COR-L47 (cell line): ENCODE measurements at regions not wholly inside any gene's neighbourhood (a gene's known extent, or its start where the extent isn't known, plus 50 kb on each side); places are given as distances from the start of the nearest gene placed in this dataset.

Experiments
- DNase-seq: peaks from one replicate; lab custom pipeline; 2025; lab: John Stamatoyannopoulos, UW

DNA sequence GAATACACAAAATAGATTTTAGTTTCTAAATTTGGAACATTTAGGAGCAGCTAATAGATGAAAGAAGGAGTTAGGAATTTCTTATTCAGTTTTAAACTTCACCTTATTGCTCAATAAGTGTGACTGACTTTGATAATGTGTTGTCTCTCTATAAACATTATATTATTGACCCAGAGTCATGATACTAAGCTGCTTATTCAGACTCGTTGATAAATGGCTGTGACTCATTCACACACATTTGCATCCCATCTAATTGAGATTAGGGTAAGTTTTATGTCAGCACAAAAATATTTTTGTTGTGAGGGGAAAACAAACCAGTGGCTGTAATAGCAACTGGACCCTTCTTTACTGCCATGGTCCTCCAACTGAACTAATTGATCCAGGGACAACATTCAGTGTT, 137.6 kb downstream of the GOLIM4 start:
- DNase-seq: no peak

DNA sequence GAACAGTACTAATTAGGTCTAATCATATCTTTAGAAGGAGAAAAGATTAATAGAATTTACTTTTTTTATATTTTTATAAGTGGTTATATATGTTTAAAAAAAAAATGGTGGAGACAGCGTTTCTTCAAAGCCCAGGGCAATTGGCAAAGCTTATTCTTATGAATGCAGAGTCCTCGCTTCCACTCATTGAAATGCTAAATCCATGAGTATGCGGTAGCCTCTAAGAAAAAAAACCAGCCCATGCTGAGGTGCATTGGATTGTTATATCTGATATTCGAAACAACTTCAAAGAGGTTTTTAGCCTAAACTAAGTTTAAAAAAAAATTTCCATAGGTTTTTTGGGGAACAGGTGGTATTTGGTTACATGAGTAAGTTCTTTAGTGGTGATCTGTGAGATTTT, 142.8 kb downstream of the GOLIM4 start:
- no peak for DNase-seq

DNA sequence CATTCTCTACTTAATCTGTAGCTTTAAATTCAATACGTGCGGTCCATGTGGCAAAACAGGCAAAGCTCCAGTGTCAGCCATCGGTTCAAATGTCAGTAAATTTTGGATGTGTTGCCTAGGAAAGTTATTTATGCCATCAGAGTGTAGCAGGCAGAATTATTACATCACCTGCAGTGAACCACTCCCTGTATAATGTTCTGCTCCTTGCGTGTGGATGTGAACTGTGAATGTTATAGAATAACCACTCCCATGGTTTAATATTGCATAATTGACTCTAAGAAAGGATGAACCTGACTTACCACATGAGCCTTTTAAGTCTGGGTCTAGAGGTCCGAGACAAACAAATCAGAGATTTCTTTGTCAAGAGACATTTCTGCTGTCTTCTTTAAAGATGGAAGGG, 145.5 kb downstream of the GOLIM4 start:
- no peak for DNase-seq

DNA sequence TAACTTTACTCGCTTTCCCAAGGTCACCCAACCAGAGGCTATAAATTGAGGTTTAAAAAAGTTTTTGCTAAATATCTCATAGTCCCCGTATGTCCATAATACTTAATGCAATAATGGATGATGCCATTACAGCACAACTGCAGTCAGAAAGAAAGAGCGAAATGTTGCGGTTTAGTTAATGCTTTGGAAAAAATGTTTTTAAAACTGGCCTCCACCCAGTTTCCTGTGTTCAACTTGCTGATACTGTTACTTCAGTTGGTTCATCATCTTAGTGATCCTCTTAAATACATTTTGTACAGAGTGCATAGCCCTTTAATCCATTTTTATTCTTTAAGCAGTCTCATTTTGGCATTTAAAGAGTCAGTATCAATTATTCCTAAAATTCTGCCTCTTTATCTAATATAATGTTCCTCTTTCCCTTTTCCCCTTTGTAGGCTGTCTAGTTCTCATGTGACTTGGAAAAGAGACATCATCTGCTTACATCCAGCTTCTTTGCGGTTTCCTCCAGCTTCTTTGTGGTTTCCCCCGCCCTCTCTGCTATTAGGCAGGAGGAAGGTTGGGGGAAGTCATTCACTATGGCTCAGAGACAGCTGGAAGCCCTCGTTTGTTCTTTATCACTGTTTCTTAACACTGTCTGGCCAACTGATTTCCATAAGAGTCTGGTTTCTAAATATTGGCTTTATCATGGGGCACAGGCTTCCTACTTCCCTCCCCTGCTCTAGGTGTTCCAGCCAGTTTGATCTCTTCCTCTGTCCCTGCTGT, 154.3 kb downstream of the GOLIM4 start:
- no peak for DNase-seq

DNA sequence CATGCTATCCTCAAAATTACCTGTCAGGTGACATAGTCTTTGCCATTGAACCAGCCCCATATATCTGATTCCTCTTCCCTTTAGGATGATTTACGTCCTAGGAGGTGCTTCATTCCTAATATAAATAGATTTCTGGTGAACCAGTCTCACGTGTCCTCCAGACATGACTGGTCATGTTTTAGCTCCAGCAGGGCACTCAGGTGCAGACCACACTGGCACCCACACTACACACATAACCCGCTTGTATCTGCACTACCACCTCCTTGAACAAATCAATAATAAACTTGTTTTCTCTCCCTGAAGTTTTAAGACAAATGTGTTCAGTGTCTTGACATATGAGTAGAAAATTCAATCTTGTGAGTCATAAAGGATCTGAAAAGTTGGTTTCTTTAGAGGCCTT, 155.5 kb downstream of the GOLIM4 start:
- no peak for DNase-seq

DNA sequence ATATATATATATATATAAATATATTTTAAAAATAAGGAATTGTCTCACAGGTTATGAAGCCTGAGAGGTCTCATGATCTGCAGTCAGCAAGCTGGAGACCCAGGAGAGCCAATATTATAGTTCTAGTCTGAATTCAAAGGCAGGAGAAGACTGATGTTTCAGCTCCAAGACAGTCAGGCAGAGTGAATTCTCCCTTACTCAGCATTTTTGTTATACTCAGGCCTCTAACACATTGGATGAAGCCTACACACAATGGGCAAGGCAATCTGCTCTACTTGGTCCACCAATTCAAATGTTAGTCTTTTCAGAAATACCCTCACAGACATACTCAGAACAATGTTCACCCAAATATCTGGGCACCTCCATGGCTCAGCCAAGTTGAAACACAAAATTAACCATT, 157.2 kb downstream of the GOLIM4 start:
- no peak for DNase-seq

DNA sequence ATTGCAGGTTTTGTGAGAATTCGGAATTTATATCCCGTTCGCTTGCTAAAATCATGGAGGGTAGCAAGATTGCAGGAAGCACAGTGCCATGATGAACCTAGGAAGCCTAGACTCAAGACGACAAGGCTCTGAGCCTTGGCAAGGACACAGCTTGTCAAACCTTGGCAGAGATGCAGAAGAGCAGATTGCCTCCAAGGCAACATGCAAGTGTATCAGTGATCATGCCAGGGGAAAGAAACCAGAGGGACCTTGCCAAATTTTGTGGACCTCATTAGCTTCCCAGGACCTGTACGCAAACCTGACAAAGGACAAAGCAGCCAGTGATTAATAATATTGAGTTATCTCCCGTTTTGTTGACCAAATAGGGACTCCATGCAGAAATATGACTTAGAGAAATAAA, 159.7 kb downstream of the GOLIM4 start:
- peak; percentile 21 for DNase-seq

DNA sequence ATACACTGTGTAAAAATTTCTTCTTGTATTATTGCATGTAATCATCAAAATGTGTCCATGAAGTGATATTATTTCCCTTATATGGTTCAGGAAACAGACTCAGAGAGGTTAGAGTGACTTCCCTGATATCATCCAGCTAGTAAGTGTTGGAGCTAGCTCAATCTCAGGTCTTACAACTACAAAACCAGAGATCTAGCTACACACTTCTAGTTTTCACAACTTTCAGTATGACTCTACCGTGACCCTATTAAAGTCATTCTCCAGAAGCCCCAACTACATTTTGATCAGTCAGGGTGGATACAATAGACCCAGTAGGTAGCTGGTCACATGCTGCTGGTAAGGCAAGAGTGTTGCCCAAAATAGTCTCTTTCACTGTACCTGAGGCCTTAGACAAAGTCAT, 165.3 kb downstream of the GOLIM4 start:
- no peak for DNase-seq

DNA sequence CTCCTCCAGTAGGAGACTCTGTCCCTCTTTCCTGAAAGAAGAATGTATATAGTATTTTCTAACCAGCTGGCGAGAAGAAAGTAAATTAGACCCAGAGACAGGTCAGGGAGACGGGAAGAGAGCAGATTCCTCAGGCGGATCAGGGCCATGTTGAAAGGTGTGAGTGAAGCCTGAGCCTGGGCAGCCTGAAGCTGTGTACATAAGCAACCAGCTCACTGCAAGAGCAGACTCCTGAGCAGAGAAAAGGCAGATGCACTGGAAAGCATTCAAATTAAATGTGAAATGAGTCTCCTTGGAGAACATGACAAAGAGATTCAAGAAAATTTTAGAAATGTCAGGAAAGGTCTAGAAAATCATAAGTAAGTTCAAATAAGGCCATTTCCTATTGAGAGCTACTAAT, 165.8 kb downstream of the GOLIM4 start:
- no peak for DNase-seq

DNA sequence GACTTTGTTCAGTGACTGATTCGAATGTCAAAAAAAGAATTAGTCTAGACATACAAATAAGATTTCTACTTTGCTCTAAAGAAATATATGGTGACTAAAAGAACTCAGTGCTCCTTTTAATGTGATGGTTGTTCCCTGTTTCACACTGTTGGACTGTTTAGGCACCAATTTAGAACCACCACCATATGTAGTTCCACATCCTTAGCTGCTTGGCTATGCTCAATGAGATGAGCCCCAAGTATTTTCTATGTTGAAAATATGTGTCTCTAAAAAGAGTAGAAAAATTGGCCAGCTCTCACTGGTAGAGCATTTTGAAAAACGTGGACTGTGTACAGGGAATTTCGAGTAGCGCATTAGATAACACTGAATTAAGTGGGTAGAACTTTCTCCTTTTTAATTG, 167.3 kb downstream of the GOLIM4 start:
- DNase-seq: no peak

DNA sequence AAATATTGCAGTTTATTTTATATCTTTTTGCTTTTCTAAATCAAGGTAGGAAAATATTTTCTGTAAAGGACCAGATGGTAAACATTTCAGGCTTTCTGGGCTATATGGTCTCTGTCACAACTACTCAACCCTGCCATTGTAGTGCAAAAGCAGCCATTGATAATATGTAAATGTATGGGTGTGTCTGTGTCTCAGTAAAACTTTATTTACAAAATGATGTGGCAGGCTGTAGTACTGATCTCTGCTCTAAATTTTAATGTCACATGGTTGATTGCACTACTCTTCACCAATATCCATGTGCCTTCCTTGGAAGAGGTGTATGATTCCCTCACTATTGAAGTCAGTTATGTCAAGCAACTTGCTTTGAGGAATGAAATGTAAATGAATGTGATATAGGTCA, 175.0 kb downstream of the GOLIM4 start:
- no peak for DNase-seq

DNA sequence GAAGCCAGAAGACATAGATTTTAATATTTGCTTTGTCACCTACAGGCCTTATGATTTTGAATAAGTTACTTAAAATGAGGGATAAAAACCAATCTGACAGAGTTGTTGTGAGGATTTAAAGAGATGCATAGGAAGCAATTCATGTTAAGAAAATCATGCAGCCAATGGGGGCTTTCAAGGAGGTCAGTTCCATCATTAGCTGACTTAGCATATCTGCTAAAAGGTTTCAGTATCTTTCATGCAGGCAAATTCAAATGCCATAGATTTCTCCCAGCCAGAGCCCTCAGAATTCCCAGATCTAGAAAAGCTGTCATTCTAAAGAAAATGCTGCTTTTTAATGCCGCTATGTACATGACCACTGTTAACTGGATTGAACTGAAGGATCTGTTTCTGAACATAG, 176.1 kb downstream of the GOLIM4 start:
- no peak for DNase-seq

DNA sequence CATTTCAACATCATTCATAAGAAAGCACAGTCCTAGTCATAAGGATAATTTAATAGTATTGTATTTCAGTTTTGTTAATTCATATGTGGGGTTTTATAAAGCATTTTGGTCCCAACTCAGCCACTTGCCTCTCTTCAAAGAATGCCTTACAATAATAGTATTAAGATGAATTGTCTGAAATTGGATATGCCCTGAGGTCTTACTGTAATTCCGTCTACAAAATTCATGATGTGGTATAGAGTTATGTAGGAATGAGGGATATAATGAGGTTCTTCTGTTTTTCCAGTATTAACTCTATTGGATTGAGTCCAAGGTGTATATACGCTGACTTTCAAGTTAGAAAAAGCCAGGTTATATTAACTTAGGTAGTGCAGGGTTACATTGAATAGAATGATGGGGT, 177.0 kb downstream of the GOLIM4 start:
- no peak for DNase-seq

DNA sequence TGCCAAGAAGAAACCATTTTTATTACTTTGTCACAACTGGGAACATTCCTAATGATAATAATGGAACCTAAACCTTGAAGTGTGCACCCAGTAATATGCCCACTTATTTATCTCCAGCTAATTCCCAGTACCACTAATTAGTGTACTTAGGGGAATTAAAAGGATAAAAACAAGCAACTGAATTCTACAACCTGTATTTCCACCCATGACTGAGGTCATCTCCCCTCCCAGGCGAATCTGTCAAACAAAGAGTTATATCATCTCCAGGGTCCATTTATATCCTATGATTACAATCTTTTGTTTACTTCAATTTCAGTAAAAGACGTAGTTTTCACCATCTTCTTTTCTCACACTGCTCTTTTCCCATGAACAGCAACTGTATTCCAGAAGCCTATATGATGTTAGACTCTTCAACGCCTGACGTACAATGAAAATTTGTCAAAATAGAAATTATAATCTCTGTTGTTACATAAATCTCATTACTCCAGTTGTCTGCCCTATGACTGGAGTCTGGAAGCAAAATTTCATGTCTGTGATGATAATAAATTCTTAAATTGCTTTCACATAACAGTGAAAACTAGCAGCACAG, 177.6 kb downstream of the GOLIM4 start:
- DNase-seq: peak; percentile 4

DNA sequence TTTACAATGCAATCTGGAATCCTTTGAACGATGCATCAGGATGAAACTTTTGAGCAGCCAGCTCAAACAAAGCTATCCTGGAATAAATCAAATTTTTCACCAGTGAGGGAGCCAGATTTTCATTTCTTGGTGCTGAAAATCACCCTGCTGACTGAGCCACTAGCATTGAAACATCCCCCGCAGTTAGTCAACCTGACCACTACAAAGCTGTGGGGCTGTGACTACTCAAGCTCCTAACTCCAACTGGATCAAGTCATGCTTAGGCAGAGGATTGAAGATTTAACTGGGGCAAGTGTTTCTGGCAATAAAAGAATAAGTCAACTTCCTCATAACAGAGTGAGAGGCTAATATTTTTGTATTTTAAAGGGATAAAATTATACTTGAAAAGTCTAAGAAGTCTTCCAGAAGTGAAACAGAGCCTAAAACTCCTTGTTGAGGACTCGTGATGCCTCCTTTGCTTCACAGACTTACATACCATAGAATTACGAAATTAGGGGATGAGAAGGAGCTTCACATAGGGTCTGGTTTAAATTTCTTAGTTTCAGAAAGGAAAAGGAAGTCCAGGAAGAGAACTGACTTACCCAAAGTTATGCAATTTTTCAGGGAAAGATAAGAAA, 177.8 kb downstream of the SERPINI1 start:
- DNase-seq: peak; percentile 28

DNA sequence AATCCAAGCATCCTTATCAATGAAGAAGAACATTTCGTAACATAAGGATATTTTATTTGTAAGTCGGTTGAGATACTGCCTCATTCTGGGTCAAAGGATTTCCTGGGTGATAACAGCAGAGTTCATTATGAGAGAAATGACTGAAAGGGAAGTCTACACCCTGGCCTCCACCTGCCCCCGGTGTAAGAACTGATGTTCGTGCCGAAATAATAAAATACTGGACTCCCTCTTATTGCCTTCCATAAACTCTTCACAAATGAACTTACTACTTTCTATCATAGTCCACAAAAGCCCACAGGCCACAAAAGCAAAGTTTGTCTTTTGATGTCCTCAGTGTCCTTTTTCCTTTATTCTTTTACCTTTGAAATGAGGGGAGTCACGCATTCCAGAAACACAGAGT, 174.4 kb downstream of the SERPINI1 start:
- DNase-seq: no peak

DNA sequence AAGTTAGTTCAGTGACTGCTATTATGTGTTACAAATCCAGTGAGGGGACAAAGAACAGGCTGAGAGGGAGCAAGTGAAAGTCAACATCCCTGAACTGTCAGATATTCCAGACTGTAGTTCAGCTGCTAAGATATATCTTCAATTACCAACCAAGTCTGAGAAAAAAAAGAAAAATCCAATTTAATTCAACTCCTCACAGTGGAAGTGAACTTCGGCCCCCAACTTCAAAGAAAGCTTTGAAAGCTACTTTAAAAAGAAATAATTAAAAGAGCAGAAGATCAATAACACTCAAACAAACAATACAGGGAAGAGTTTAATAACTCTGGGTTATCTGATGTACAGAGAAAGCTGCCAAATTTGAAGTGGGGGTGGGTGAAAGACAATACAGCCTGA, 174.0 kb downstream of the SERPINI1 start:
- DNase-seq: no peak

DNA sequence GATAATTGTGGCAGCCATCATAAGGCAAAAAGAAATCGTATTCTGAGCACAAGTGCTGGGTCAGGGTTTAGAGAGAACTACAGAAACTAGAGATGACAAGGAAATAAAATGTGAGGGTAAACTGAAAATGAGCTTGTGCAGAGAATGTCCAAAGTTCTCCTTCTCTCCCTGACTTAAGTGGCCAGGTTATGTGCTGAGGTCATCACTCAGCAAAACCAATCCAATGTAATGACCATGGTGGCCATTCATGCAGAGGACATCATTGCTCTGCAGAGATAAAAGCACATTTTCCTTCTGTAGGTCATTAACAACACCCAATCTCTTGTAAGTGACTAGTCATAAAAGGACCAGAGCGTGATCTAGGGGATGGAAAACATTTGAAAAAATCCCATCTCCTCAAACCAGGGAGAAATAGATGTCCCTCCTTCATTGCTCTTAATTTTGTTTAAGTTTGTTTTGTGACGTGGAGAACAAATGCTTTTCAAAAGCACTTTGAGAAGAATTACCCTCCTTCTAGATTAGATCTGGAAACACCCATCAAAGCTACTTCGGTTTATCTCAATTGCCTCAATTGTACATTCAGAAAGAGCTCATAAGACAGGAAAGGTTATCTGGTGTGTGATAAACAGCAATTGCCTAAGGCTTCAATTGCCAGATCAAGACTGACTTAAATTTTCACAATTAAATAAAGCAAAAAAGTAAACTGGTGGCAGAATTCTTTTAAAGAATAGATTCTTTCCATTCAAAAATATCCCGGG, 173.4 kb downstream of the SERPINI1 start:
- no peak for DNase-seq

DNA sequence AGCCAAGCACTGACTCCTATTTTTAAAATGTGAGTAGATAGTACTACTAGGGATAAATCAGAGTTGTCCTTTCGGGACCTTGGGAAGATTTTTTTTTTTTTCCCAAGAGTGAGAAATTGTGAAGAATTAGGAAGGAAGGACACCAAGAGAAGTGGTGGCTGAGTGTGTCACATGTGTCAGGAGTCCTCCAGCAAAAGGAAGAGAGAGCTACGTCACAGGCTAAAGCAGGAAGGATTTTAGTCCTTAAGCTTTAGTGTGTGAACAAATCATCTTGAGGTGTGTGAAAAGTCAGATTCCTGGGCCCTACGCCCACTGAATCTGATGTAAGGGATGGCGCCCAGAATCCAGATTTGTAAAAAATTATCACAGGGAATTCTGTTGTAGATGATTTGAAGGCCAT, 172.7 kb downstream of the SERPINI1 start:
- no peak for DNase-seq

DNA sequence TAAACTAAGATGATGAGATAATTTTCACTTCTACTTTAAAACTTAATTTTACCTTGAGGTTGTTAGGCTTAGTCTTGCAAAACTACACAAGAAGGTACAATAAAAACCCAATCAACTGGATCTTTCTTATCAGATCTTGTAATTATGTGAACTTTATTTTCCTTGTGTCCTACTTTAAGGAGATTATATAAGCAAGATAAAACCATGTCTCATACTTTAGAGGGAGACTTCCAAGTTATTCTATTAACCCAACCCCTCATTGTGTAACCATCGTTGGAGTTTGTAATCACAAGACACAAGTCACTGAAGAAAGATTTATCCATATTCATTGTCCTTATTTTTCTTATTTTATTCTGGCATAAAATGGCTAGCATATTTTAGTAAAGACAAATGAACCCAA, 165.6 kb downstream of the SERPINI1 start:
- DNase-seq: no peak

DNA sequence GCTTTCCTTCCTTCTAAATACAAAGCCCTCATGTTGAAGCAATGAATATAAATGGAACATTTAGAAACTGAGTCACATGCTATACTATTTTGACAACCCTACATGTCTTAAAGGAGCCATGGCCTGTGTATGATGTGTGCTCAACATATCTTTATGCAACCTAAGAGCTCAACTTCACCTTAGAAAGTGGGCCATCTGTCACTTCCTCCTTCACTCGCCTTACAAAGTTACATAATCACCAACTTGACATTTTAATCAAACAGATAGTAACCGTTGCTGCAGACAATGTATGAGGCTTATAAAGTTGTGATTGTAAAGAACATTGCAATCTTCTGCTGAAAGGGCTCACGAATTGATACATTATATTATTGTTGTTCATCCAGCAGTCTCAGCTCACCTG, 163.6 kb downstream of the SERPINI1 start:
- DNase-seq: no peak

DNA sequence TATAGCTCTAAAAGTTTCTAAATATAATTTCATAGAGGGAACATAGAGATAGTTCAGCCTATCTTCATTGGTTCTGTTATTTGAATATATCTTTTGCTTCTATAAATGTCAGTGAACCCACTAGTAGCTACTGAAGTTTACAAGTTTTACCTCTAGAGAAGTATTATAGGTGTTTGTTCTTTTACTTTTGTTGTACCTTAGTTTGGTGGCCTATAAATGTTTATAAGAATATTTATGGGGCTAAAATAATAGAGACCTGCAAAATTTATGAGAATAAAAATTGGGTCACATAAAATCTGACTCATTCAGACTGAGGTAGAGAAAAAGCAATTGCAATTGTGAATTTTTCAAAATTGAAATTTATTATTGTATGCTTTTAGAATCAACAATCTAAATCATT, 162.6 kb downstream of the SERPINI1 start:
- DNase-seq: no peak

DNA sequence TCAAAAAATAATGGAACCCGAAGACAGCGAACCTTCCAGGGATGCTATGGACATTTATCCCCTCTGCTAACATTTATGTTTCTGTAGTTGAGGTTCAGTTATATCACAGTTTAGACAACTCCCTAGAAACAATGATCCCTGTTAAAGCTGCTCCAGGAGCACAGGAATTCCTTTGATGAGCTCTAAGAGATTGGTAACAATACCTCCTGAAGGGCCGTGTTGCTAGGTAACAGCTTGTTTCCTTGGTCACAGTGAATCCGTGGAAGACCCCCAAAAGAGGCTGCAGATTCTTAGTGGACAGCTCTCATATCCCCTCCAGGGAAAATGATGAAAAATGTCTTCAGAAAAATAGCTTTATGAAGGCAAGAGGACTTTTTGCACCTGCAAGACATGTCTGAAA, 160.2 kb downstream of the SERPINI1 start:
- no peak for DNase-seq
